ENCODE measurements at regions not wholly inside any gene's neighbourhood (a gene's known extent, or its start where the extent isn't known, plus 50 kb on each side); places are given as distances from the start of the nearest gene placed in this dataset.
"Not testable (repeated sequence)": the region's sequence is repeated elsewhere in the genome, so short reads cannot be mapped to it uniquely, and the experiment has no call there.

DNA sequence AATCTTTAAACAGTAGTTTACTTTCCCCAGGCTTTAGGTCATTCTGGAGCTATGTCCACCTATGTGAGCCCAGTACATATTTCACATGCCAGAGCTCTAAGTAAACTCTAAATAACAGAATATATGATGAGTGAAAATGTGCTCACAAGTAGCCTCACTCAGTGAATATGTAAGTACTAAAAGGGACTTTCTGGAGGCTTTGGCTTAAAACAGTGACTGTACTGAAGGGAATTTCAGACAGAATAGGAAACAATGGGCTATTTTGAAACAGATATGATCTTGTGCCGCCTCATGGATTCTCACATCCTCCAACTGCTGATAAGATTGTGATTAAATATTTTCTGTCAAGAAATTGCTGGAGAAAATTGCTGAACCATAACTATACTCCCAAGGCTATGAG lies 747.9 kb downstream of the SOCS6 start:
- no peak overlapping the region for H3K4me3 ChIP-seq (ENCODE audit: low read depth in 1 of 2, low read length in 2 of 2)
- H3K36me3 ChIP-seq (ENCODE audit: control insufficient read depth in 2 of 2, insufficient read depth in 2 of 2, low read length in 1 of 2) = no peaks in the 10 kb centered on the region
- no peaks in the 10 kb centered on the region for H3K27me3 ChIP-seq (ENCODE audit: control insufficient read depth in 1 of 2, insufficient read depth in 2 of 2, low read length in 2 of 2)
- H3K27ac ChIP-seq (ENCODE audit: low read depth in 2 of 2, low read length in 1 of 2) = no peak overlapping the region
- H3K4me1 ChIP-seq (ENCODE audit: control insufficient read depth in 2 of 2, insufficient read depth in 2 of 2, low read length in 1 of 2) = no peaks in the 10 kb centered on the region
- H3K9me3 ChIP-seq (ENCODE audit: control insufficient read depth in 2 of 2, insufficient read depth in 1 of 2, low read depth in 1 of 2, low read length in 1 of 2) = peaks cover 3 to 5% of the 10 kb centered on the region in 2 donors
- 32 to 35% methylated on average over 1 of the region's 1 CpG for WGBS, 2 donors

- WGBS, 2 donors = 93 to 96% methylated on average over 39 to 46 of the region's 46 CpGs
- not testable (repeated sequence) for H3K4me1 ChIP-seq (ENCODE audit: control insufficient read depth in 2 of 2, insufficient read depth in 2 of 2, low read length in 1 of 2); H3K36me3 ChIP-seq (ENCODE audit: control insufficient read depth in 2 of 2, insufficient read depth in 2 of 2, low read length in 1 of 2); H3K27ac ChIP-seq (ENCODE audit: low read depth in 2 of 2, low read length in 1 of 2); H3K27me3 ChIP-seq (ENCODE audit: control insufficient read depth in 1 of 2, insufficient read depth in 2 of 2, low read length in 2 of 2); H3K4me3 ChIP-seq (ENCODE audit: low read depth in 1 of 2, low read length in 2 of 2)
- peaks cover 7 to 16% of the 10 kb centered on the region in 2 donors for H3K9me3 ChIP-seq (ENCODE audit: control insufficient read depth in 2 of 2, insufficient read depth in 1 of 2, low read depth in 1 of 2, low read length in 1 of 2)
These were observed 742.7 kb downstream of the SOCS6 start for GRCh38 chr18:71031296-71032191.

DNA sequence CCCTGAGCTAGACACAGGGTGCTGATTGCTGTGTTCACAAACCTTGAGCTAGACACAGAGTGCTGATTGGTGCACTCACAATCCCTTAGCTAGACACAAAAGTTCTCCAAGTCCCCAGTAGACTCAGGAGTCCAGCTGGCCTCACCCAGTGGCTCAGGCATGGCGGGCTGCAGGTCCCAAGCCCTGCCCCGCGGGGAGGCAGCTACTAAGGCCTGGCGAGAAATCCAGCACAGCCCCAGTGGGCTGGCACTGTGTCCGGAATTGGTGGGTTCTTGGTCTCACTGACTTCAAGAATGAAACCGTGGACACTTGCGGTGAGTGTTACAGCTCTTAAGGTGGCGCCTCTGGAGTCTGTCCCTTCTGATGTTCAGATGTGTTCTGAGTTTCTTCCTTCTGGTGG lies 741.2 kb downstream of the SOCS6 start:
- peaks cover 7 to 16% of the 10 kb centered on the region in 2 donors for H3K9me3 ChIP-seq (ENCODE audit: control insufficient read depth in 2 of 2, insufficient read depth in 1 of 2, low read depth in 1 of 2, low read length in 1 of 2)
- H3K4me3 ChIP-seq (ENCODE audit: low read depth in 1 of 2, low read length in 2 of 2); H3K27ac ChIP-seq (ENCODE audit: low read depth in 2 of 2, low read length in 1 of 2); H3K36me3 ChIP-seq (ENCODE audit: control insufficient read depth in 2 of 2, insufficient read depth in 2 of 2, low read length in 1 of 2); H3K4me1 ChIP-seq (ENCODE audit: control insufficient read depth in 2 of 2, insufficient read depth in 2 of 2, low read length in 1 of 2); H3K27me3 ChIP-seq (ENCODE audit: control insufficient read depth in 1 of 2, insufficient read depth in 2 of 2, low read length in 2 of 2): not testable (repeated sequence)
- 95% methylated on average over 8 of the region's 8 CpGs for WGBS, 2 donors

DNA sequence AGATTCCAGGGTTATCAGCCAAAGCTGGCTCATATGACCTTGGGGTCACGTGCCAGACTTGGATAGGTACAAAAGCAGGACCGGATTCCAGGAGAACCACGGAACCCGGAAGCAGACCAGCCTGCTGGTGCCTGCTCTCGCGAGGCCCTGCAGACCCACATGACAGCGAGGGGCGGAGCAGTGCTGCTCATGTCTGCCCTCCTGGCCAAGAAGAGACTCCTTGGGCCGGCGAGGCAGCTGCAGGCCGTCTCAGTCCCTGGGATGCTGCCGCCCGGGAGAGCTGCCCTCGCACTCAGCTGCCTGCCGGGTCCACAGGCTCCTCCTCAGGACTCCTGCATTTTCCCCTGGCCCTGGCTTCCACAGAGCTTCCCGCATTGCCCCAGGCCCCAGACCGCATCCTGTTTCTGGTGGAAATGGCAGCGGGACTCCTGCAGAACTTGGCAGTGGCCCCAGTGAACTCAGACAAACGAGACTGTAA lies 739.5 kb downstream of the SOCS6 start:
- Histone ChIP-seq H3K4me3 (ENCODE audit: low read depth in 1 of 2, low read length in 2 of 2) (no peak overlapping the region), H3K4me1 (ENCODE audit: control insufficient read depth in 2 of 2, insufficient read depth in 2 of 2, low read length in 1 of 2) (no peaks in the 10 kb centered on the region), H3K27ac (ENCODE audit: low read depth in 2 of 2, low read length in 1 of 2) (no peak overlapping the region), H3K27me3 (ENCODE audit: control insufficient read depth in 1 of 2, insufficient read depth in 2 of 2, low read length in 2 of 2) (no peaks in the 10 kb centered on the region), H3K9me3 (ENCODE audit: control insufficient read depth in 2 of 2, insufficient read depth in 1 of 2, low read depth in 1 of 2, low read length in 1 of 2) (peaks cover 7 to 19% of the 10 kb centered on the region in 2 donors), H3K36me3 (ENCODE audit: control insufficient read depth in 2 of 2, insufficient read depth in 2 of 2, low read length in 1 of 2) (no peaks in the 10 kb centered on the region)
- WGBS, 2 donors = 81 to 87% methylated on average over 16 to 19 of the region's 19 CpGs

DNA sequence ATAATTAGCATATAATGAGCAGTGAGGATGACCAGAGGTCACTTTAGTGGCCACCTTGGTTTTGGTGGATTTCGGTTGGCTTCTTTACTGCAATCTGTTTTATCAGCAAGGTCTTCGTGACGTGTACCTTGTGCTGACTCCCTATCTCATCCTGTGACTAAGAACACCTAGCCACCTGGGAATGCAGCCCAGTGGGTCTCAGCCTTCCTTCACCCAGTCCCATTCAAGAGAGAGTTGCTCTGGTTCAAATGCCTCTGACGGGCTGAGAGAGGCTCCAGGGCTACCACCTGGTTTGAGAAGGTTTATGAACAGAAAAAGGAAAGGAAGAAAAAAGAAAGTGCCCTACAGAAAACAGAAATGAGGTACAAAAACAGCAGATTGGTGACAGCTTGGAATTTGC lies 738.7 kb downstream of the SOCS6 start:
- H3K4me3 ChIP-seq (ENCODE audit: low read depth in 1 of 2, low read length in 2 of 2) = no peak overlapping the region
- peaks cover 7 to 19% of the 10 kb centered on the region in 2 donors for H3K9me3 ChIP-seq (ENCODE audit: control insufficient read depth in 2 of 2, insufficient read depth in 1 of 2, low read depth in 1 of 2, low read length in 1 of 2)
- no peaks in the 10 kb centered on the region for H3K36me3 ChIP-seq (ENCODE audit: control insufficient read depth in 2 of 2, insufficient read depth in 2 of 2, low read length in 1 of 2)
- no peaks in the 10 kb centered on the region for H3K4me1 ChIP-seq (ENCODE audit: control insufficient read depth in 2 of 2, insufficient read depth in 2 of 2, low read length in 1 of 2)
- H3K27me3 ChIP-seq (ENCODE audit: control insufficient read depth in 1 of 2, insufficient read depth in 2 of 2, low read length in 2 of 2) = no peaks in the 10 kb centered on the region
- WGBS, 2 donors = 81 to 87% methylated on average over 4 of the region's 4 CpGs
- no peak overlapping the region for H3K27ac ChIP-seq (ENCODE audit: low read depth in 2 of 2, low read length in 1 of 2)

DNA sequence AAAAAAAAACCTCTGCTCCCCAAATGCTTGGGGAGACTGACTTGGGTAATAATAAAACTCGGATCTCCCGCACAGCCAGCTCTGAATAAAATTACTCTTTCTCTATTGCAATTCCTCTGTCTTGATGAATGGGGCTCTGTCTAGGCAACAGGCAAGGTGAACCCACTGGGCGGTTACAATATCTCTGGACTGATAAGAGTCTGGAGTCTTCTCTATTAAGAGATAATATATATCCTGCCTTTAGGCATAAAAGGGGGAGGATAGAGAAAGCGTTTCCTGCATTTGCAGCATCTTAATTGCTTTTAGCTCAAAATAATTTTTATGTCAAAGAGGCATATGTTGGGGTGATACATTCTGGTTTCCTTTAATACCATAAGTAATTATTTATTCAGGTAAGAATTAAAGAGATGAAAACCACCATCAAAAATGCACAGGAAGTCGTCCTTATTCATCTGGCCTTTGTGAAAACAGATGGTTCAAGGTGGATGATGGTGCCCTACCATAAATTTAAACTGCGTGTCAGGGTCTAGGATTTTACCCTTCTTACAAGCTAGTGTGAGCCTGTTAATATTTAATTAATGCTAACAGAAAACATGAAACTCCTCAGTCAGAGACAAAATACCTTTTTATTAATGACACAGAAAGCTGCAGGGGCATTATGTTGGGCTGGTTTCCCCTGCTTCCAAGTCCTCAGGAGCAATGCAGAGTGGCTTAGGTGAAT lies 736.8 kb downstream of the SOCS6 start:
- no peak overlapping the region for H3K4me3 ChIP-seq (ENCODE audit: low read depth in 1 of 2, low read length in 2 of 2)
- no peaks in the 10 kb centered on the region for H3K36me3 ChIP-seq (ENCODE audit: control insufficient read depth in 2 of 2, insufficient read depth in 2 of 2, low read length in 1 of 2)
- peaks cover 4 to 11% of the 10 kb centered on the region in 2 donors for H3K9me3 ChIP-seq (ENCODE audit: control insufficient read depth in 2 of 2, insufficient read depth in 1 of 2, low read depth in 1 of 2, low read length in 1 of 2)
- 74 to 77% methylated on average over 6 of the region's 6 CpGs for WGBS, 2 donors
- H3K27me3 ChIP-seq (ENCODE audit: control insufficient read depth in 1 of 2, insufficient read depth in 2 of 2, low read length in 2 of 2) = no peaks in the 10 kb centered on the region
- H3K4me1 ChIP-seq (ENCODE audit: control insufficient read depth in 2 of 2, insufficient read depth in 2 of 2, low read length in 1 of 2) = no peaks in the 10 kb centered on the region
- no peak overlapping the region for H3K27ac ChIP-seq (ENCODE audit: low read depth in 2 of 2, low read length in 1 of 2)

DNA sequence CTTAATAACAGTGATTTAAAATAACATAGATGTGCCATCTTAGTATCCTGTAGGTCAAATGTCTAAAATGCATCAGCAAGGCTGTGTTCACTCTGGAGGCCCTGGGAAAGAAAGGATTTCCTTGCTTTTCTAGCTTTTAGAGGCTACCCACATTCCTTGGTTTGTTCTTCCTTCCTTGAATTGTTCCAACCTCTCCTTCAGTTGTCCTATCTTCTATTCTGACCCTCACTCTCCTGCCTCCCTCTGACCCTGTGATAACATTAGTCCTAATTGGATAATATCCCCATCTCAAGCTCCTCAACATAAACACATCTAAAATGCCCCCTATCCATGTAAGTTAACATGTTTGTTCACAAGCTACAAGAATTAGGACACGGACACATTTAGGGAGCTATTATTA lies 733.5 kb downstream of the SOCS6 start:
- Histone ChIP-seq H3K9me3 (ENCODE audit: control insufficient read depth in 2 of 2, insufficient read depth in 1 of 2, low read depth in 1 of 2, low read length in 1 of 2) (peaks cover 0 to 2% of the 10 kb centered on the region in 2 donors), H3K27me3 (ENCODE audit: control insufficient read depth in 1 of 2, insufficient read depth in 2 of 2, low read length in 2 of 2) (no peaks in the 10 kb centered on the region), H3K4me1 (ENCODE audit: control insufficient read depth in 2 of 2, insufficient read depth in 2 of 2, low read length in 1 of 2) (no peaks in the 10 kb centered on the region), H3K4me3 (ENCODE audit: low read depth in 1 of 2, low read length in 2 of 2) (no peak overlapping the region), H3K36me3 (ENCODE audit: control insufficient read depth in 2 of 2, insufficient read depth in 2 of 2, low read length in 1 of 2) (no peaks in the 10 kb centered on the region), H3K27ac (ENCODE audit: low read depth in 2 of 2, low read length in 1 of 2) (no peak overlapping the region)
- WGBS, 2 donors = 75 to 84% methylated on average over 1 of the region's 1 CpG

DNA sequence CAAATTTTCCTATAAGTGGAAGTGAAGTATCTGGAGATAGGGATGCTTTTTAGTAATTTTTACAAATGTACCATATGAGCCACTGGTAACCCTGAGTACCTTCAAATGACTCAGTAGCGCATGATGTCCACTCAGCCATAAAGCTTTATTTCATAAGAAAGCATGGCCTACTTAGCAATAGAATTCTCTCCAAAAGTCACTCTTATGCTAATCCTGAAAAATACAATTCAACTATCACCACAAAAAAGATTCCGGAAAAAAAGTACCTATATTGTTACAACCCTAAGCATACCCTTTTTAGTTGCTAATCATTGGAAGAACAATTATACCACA lies 732.2 kb downstream of the SOCS6 start:
- Histone ChIP-seq H3K9me3 (ENCODE audit: control insufficient read depth in 2 of 2, insufficient read depth in 1 of 2, low read depth in 1 of 2, low read length in 1 of 2) (peaks cover 0 to 2% of the 10 kb centered on the region in 2 donors), H3K4me3 (ENCODE audit: low read depth in 1 of 2, low read length in 2 of 2) (no peak overlapping the region), H3K36me3 (ENCODE audit: control insufficient read depth in 2 of 2, insufficient read depth in 2 of 2, low read length in 1 of 2) (no peaks in the 10 kb centered on the region), H3K27ac (ENCODE audit: low read depth in 2 of 2, low read length in 1 of 2) (no peak overlapping the region), H3K4me1 (ENCODE audit: control insufficient read depth in 2 of 2, insufficient read depth in 2 of 2, low read length in 1 of 2) (no peaks in the 10 kb centered on the region), H3K27me3 (ENCODE audit: control insufficient read depth in 1 of 2, insufficient read depth in 2 of 2, low read length in 2 of 2) (no peaks in the 10 kb centered on the region)
- WGBS, 2 donors = 93 to 100% methylated on average over 2 of the region's 2 CpGs

GRCh38 chr18:71020342-71021029 lies 731.6 kb downstream of the SOCS6 start:
- Histone ChIP-seq H3K9me3 (ENCODE audit: control insufficient read depth in 2 of 2, insufficient read depth in 1 of 2, low read depth in 1 of 2, low read length in 1 of 2) (peaks cover 0 to 2% of the 10 kb centered on the region in 2 donors), H3K4me3 (ENCODE audit: low read depth in 1 of 2, low read length in 2 of 2) (no peak overlapping the region), H3K4me1 (ENCODE audit: control insufficient read depth in 2 of 2, insufficient read depth in 2 of 2, low read length in 1 of 2) (no peaks in the 10 kb centered on the region), H3K27ac (ENCODE audit: low read depth in 2 of 2, low read length in 1 of 2) (no peak overlapping the region), H3K27me3 (ENCODE audit: control insufficient read depth in 1 of 2, insufficient read depth in 2 of 2, low read length in 2 of 2) (no peaks in the 10 kb centered on the region), H3K36me3 (ENCODE audit: control insufficient read depth in 2 of 2, insufficient read depth in 2 of 2, low read length in 1 of 2) (no peaks in the 10 kb centered on the region)
- 77 to 78% methylated on average over 3 of the region's 3 CpGs for WGBS, 2 donors
